HG03571 (cell line): ENCODE measurements at regions not wholly inside any gene's neighbourhood (a gene's known extent, or its start where the extent isn't known, plus 50 kb on each side); places are given as distances from the start of the nearest gene placed in this dataset.

ENCODE experiments used
- ATAC-seq: cut with Tn5 transposase; IDR thresholded peaks from one replicate; pipeline ENCODE4 v1.9.1; 2021; ENCODE audit not compliant: unreplicated experiment

DNA sequence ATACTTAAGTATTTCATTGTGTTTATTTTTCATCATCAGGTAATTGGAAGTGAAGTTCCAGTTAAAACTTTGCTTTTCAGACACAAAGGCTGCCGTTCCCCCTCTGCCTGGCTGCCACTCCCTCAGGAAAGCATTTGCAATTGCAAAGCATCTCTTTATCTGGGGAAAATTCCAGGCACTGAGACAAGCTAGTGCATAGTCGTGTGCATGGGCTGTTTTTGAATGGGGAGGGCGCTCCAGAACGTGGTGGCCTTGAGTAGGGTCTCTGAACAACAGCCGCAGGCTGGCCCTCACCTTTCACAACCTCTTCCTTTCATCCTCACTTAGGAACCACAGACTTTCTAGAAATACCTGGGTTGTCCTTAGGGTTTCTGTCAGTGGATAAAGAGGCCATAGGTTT lies 285.1 kb upstream of the ADAMTS16 start:
- ATAC-seq = no peak

DNA sequence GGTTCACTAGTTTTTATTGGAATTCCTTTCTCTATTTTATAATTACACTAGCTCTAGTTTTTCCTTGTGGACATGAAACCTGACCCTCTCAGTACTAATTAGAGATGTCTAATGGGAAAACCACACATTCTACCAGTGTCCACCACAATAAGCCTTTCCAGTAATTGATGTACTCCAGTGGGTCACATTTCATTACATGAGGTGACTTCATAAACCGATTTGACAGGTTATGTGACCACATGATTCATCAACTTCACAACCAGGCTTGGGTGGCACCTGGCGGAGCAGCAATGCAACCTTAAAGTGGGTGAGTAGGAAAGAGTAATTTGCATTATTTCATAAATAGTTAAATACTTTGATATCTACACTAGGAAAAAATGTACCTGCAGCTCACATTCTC lies 284.2 kb upstream of the ADAMTS16 start:
- ATAC-seq = no peak

DNA sequence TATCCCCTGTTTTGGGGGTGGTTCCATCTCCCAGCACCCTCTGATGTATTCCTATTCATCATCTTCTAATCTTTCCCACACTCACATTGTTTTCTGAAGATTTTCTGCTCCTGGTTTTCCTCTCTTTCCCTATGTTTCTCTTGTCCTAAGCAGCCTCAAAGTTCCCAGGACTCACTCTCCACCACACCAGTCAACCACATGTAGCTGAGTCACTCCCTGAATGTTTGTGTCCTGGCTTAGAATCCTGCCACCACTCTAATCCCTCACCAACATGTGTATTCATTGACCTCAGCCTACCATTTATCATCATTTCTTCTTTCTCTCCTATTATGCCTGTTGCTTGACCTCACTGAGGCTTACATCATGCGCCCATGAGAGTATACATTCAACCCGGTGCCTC lies 282.4 kb upstream of the ADAMTS16 start:
- ATAC-seq = no peak

DNA sequence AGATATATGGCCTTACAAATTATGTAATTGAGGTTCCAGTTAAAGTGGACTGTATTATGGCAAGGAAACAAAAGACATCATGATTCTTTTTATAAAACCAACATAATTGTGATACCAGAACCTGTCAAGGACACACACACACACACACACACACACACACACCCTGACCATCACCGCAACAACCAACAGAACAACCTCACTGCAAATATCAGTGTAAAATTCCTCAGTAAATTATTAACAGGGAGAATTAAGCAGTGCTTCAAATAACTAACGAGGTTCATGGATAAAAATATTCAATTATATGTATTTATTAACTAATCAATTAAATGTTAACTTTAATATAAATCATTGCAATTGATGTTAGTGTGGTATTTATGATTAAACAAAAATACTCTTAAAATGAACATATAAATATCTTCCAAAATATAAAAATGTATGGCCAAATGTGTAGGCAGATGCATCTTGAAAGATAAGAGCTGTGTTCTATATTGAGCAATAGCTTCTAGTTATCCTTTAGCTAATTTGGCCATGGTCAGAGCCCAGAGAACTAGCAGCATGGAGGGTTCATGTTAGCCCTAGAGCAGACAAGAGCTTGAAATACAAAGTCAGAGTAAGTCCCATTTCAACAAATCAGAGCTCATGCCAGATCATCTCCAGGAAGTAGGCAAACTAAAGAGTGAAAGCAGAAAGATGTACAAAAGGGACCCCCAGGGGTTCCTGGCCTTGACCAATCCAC lies 280.5 kb upstream of the ADAMTS16 start:
- ATAC-seq = no peak

DNA sequence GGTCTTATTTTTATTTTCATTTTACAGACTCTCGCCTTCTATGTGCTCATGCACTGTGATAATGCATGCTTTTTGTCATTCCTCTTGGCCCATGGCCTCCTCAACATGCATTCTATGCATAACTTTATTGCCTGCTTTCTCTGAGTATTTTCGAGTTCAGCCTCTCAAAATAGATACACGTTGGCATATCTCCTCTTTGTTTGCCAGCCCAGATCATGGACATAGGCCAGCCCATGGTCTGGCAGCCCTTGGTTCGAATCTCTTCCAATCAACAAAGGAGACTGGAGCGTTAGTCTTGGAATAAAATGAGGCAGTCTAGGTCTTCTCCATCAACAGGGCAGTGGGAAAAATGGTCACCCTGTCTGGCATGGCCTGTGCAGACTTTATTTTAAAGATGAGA lies 279.5 kb upstream of the ADAMTS16 start:
- ATAC-seq = no peak

DNA sequence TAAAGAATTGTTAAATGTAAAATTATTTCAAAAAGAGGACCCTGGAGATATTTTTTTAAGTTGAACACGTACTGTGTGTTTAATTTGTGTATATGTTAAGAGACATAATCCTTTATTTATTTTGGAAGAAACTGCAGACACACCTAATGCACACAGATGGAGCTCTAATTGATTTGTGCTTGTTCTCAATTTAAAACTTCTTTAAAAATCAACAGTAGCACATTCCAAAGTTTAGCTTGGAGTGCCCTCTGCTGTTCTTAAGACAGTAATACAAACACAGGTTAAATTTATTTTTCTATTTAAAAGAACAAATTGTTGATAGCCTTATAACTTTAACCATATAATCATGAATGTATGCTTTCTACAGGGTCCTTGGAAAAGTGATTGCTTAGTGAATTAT lies 277.6 kb upstream of the ADAMTS16 start:
- ATAC-seq = no peak

DNA sequence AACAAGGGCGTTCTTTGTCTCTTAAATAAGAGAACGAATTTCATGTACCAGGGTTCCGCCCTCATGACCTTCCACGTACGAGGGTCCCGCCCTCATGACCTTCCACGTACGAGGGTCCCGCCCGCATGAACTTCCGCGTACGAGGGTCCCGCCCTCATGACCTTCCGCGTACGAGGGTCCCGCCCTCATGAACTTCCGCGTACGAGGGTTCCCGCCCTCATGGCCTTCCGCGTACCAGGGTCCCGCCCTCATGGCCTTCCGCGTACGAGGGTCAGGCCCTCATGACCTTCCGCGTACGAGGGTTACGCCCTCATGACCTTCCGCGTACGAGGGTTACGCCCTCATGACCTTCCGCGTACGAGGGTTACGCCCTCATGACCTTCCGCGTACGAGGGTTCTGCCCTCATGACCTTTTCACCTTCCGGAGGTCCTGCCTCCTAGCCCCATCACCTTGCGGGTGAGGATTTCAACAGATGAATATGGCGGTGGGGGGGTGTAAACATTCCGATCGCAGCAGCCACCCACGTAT lies 273.9 kb upstream of the ADAMTS16 start:
- no peak for ATAC-seq

DNA sequence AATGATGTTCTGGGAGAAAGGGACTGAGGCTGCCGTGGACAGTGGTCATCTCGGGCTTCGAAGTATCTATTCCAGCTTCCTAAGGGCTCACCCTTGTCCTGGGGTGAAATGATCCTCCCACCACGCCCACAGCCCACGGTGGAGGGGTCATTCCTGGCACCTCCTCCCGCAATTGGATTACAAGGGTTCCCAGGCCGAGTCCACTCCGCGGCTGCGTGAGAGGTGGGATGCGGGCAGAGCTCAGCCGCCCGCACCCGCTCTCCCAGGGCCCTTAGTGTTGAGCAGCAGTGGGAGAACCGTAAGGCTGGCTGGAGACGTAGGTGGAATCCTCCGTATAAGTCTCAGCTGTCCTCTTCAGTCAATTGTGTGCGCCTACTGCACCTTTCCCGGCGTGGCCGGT lies 273.3 kb upstream of the ADAMTS16 start:
- no peak for ATAC-seq

DNA sequence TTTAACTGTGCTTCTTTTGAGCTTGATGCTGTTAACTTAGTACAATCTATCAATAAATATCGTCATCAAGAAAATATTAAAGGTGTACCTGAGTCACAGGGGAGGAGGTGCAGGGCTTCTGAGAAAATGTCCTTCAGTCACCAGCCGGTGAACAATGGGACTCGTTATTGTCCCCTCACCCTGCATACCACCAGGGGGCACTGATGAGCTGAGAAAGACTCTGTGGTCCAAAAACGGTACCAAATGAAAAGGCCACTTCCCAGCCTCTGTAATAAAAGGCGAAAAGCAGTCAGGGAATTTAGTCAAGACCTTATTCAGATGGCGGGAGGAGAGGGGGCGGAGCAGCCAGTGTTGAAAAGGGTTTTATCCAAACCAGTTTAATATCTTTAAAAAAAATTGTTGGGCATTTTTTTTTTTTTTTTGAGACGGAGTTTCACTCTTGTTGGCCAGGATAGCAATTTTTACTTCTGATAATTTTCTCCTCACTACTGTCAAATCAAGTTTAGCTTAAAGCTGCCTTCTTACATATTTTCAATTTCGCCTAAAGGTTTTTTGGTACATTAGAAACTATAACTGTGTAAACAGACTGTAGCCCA lies 271.9 kb upstream of the ADAMTS16 start:
- no peak for ATAC-seq

DNA sequence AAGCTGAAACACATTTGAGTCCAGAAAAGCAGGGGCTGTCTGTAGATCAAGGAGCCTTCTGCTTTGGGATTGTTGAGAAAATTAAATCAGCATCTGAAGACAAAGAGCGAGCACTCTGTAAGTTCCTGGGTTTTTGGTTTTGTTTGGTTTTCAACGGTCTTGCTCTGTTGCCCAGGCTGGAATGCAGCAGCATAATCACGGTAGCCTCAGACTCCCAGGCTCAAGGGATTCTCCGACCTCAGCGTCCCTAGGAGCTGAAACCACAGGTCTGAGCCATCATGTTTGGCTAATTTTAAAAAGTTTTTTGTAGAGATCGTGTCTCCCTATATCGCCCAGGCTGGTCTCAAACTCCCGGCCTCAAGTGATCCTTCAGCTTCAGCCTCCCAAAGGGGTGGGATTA lies 266.5 kb upstream of the ADAMTS16 start:
- no peak for ATAC-seq

DNA sequence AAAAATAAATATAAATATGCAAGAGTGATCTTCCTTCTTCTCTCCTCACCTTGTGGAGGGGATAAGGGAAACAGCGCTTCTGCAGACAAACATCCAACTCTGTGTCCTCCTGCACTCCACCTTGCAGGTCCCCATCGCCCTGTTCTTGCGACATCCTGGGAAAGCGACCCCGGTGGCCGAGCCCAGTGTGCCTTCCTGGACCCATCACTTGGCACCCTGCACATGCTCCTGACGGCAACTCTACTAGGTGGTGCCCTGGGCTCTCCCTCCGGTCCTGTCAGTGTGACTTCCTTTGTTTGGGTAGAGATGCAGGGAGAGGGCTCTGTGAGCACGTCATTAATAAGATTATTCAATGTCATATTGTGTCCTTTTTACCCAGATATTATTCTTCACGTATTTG lies 266.0 kb upstream of the ADAMTS16 start:
- ATAC-seq = no peak

DNA sequence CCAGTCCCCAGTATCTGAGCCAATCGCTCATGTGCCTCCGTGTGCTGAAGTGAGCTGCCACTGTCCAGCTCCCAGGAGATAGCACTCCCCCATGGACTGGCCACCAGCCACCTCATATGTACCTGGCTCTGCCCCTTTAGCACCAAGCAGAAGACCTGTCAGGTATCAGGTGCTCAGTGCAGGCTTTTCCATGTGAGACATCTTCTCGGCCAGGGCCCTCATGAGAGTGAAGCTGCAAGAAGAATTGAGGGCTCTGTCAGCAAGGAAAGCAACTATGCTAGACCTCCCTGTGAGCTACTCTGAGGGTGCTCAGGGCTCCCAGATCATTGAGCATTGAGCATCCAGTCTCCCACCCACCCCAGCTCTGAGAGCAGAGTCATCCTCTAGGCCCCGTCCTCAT lies 264.2 kb upstream of the ADAMTS16 start:
- ATAC-seq = no peak

DNA sequence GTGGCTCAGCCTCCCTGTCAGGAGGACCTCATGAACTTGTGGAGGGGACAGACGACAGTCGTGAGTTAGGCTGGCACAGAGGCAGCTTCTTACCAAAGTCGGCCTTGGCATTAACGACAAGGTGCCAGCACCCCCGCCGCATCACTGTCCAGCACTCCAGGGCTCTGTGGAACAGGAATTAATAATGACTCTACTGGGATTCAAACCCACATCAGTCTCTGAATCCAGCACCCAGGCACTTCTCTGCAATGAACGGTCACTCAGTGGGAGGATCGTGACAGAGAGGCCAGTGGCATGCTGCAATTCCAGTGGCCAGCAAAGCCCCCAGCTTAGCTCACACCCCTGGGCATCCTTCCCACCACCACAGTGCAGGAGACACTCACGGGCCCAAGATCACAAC lies 263.3 kb upstream of the ADAMTS16 start:
- no peak for ATAC-seq

DNA sequence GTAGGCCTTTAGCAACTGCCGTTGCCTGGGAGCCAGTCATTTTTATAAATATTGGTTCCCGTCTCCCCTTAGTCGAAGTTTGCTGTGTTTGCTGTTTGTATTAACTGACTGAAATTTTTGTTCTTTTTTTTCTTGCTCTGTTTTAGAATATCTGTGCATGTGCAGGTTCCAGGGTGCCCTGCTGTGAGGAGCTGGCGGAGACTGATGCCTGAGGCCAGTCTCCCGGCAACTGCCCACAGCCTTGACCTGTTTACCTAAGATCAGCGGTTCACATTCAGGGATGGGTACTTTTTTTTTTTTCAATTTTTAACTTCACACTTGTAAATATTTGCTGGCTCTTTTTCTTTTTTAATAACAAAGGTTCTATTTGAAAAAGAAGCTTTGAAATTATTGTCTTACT lies 262.6 kb upstream of the ADAMTS16 start:
- no peak for ATAC-seq

DNA sequence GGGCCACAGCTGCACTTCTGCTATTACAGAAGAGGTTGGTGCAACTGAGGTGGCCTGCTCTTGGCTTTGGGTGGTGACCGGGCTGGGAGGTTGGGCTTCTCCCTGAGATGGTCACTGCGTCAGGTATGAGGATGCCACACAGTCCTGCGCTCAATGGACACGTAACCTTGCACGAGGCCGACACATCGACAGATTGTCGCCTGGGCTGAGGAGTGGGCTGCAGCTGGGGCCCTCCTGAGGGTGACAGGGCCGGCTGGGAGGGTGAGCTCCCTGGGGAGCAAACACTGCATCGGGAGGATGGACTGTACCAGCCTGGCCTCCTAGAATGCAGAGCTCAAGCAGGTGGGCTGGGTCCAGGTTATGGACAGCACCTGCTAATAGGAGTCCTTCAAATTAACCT lies 261.1 kb upstream of the ADAMTS16 start:
- ATAC-seq = no peak

DNA sequence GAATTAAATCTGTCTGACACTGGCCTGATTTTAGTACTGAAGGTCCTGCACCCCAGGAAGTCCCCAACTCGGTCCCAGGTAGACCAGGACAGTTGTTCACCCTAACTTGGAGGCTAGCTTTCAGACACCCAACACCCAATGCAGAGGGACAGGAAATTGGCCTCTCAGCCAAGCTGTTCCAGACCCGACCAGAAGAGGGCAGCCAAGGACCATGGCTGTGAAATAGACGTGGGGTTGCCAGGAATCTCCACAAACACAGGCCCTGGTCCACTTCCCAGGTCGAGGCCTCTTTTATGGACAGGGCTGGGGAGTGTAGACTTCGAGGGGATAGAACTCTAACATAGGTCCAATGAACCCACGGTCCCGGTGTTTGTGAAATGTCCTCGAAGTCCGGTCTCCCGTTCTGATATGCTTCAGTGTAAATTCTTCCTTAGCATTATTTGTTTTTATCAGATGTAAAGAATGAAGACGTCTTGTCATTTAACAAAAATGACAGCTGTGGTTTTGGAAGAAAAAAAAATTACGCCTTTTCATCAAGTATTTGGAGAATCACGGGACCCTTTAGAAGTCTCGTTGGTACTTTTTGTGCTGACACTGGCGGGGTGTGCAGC lies 260.3 kb upstream of the ADAMTS16 start:
- peak; percentile 70 for ATAC-seq

DNA sequence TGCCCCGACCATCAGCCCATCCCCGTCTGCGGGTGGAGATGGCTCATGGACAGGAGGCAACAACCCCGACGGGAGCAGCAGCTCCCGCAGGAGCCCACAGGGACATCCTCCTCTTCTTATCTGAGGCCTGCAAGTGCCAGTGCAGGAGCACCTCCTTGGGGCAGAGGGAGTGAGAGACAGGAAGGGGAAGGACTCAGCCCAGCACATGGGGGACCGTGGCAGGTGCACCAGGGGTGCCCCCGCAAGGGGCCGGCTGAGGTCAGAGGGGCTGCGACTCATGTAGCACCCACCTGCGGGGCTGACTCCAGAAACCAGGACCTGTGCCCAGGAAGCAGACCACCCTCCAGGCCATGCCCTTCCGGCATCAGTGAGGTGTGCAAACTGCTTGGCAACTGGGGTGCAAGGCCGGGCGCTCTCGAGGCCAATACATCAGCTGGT lies 259.8 kb upstream of the ADAMTS16 start:
- no peak for ATAC-seq

DNA sequence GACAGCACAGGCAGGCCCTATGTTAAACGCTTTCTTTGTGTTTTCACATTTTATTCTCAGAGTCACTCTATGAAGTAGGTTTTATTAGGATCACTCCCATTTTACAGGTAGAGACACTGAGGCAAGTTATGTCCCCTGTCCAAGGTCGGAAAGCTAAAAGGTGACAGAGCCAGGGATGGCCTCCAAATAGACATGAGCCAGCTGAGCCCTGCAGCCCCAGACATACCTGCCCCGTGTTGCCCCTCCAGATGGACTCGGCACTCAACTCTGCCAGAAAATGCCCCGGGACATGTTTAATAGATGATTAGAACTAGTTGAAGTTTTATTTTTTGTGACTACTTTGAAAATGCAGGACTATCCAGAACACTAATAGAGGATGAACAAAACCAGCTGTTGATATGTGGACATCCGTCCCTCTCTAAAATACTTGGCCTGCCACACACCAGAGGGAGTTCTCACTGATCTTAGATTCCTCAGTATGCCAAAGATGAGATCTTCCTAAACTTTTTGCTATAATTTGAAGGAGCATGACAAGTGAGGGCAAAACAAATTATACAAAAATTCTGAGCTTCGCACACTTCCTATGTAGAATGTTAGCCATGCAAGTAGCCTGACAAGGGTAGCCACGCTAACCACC lies 258.6 kb upstream of the ADAMTS16 start:
- no peak for ATAC-seq

DNA sequence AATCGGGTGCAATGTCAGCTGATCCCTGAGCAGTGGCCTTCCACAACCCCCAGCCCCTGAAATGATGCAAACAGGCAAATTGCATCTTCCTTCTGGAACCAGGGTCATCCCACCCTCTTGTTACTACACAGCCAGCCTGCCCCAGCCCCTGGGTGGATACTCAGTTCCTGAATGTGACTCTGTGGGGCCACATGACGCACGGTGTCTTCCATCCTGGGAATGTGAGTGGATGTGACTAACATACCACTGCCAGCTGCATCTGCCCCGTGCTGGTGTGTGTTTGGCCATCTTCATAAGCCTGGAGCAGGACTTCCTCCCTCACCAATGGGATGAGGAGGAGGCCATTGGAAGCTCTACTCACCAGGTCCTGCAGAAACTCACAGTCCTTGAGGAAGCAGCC lies 257.9 kb upstream of the ADAMTS16 start:
- no peak for ATAC-seq

DNA sequence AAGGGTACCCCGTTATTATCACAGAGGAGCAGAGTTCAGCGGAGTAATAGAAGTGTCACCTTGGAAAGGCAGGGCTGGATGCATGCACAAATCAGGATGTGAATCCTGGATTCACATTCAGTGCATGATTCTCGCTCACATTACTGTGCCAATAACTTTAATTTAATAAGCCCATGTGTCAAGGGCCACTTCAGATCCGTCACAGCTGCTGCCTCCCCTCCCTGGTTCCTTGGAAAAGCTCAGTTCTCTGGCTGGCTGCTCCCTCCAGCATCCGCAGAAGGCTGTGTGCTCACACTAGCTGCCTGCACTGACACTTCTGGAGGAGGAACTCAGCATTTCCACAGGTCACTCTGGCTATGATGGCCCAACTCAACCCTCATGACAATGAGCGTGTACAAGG lies 256.8 kb upstream of the ADAMTS16 start:
- no peak for ATAC-seq

DNA sequence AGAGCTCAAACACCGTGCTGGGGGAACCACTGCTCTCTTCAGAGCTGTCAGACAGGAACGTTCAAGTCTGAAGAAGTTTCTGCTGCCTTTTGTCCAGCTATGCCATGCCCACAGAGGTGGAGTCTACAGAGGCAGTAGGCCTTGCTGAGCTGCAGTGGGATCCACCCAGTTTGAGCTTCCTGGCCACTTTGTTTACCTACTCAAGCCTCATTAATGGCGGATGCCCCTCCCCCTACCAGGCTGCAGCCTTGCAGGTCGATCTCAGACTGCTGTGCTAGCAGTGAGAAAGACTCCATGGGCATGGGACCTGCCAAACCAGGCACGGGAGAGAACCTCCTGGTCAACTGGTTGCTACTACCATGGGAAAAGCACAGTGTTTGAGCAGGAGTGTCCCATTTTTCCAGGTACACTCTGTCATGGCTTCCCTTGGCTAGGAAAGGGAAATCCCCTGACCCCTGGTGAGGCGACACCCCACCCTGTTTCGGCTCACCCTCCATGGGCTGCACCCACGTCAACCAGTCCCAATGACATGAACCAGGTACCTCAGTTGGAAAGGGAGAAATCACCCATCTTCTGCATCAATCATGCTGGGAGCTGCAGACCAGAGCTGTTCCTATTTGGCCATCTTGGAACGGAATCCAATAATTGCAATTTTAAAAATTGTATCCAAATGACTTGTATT lies 246.9 kb upstream of the ADAMTS16 start:
- no peak for ATAC-seq
